SK-N-SH treated with all-trans-retinoic acid at 6 μM for 48 hours (cell line): ENCODE measurements at regions not wholly inside any gene's neighbourhood (a gene's known extent, or its start where the extent isn't known, plus 50 kb on each side); places are given as distances from the start of the nearest gene placed in this dataset.

Experiments
- ATAC-seq: fragments of 200-7000 bp; cut with Tn5 transposase; 3 replicates; pipeline ENCODE4 v1.9.1; 2020; ENCODE audit warnings: mild to moderate bottlenecking, moderate library complexity
- ARNTL ChIP-seq: fragments of 450-650 bp; formaldehyde crosslinking; IDR thresholded peaks from 2 replicates; pipeline ENCODE4 v1.5.0; 2020; ENCODE audit warnings: low read depth, mild to moderate bottlenecking, moderate library complexity, borderline replicate concordance
- BACH2 ChIP-seq: fragments of 250-450 bp; sonication (Bioruptor Pico); IDR thresholded peaks from 2 replicates; pipeline ENCODE4 v1.9.0; 2021; ENCODE audit warnings: mild to moderate bottlenecking, borderline replicate concordance
- CREB5 ChIP-seq: fragments of 250-450 bp; sonication (Bioruptor Pico); IDR thresholded peaks from 2 replicates; pipeline ENCODE4 v1.5.1; 2020; ENCODE audit warnings: low read depth, mild to moderate bottlenecking, moderate library complexity
- CSDC2 ChIP-seq: fragments of 250-450 bp; sonication (Bioruptor Pico); IDR thresholded peaks from 2 replicates; pipeline ENCODE4 v1.5.0; 2020; ENCODE audit warnings: mild to moderate bottlenecking, moderate library complexity
- CSRNP3 ChIP-seq: fragments of 250-450 bp; sonication (Bioruptor Pico); IDR thresholded peaks from 2 replicates; pipeline ENCODE4 v1.5.1; 2021; ENCODE audit warnings: mild to moderate bottlenecking, moderate library complexity
- ESRRG ChIP-seq: fragments of 250-450 bp; sonication (Bioruptor Pico); IDR thresholded peaks from 2 replicates; pipeline ENCODE4 v1.6.1; 2021; ENCODE audit warnings: mild to moderate bottlenecking
- GLIS3 ChIP-seq: fragments of 250-450 bp; sonication (Bioruptor Pico); IDR thresholded peaks from 2 replicates; pipeline ENCODE4 v1.5.0; 2020; ENCODE audit warnings: mild to moderate bottlenecking, moderate library complexity
- ISL1 ChIP-seq: fragments of 250-450 bp; sonication (Bioruptor Pico); IDR thresholded peaks from 2 replicates; pipeline ENCODE4 v2.1.2; 2022; ENCODE audit warnings: mild to moderate bottlenecking, moderate library complexity
- OSR1 ChIP-seq: fragments of 250-450 bp; sonication (Bioruptor Pico); IDR thresholded peaks from 2 replicates; pipeline ENCODE4 v1.8.0; 2022; ENCODE audit warnings: moderate library complexity, mild to moderate bottlenecking, inconsistent platforms
- PATZ1 ChIP-seq: fragments of 250-450 bp; sonication (Bioruptor Pico); IDR thresholded peaks from 2 replicates; pipeline ENCODE4 v1.8.0; 2020; ENCODE audit warnings: mild to moderate bottlenecking, moderate library complexity, borderline replicate concordance
- POU6F1 ChIP-seq: fragments of 250-450 bp; sonication (Bioruptor Pico); IDR thresholded peaks from 2 replicates; pipeline ENCODE4 v1.8.0; 2021; ENCODE audit warnings: low read depth, mild to moderate bottlenecking, moderate library complexity, borderline replicate concordance
- PPARA ChIP-seq: fragments of 250-450 bp; sonication (Bioruptor Pico); IDR thresholded peaks from 2 replicates; pipeline ENCODE4 v1.5.0; 2020; ENCODE audit warnings: mild to moderate bottlenecking, borderline replicate concordance
- RARB ChIP-seq: fragments of 250-450 bp; sonication (Bioruptor Pico); IDR thresholded peaks from 2 replicates; pipeline ENCODE4 v1.8.0; 2021; ENCODE audit warnings: mild to moderate bottlenecking, moderate library complexity
- SNAI2 ChIP-seq: fragments of 250-450 bp; sonication (Bioruptor Pico); IDR thresholded peaks from 2 replicates; pipeline ENCODE4 v1.5.0; 2020; ENCODE audit warnings: mild to moderate bottlenecking, moderate library complexity
- TCF4 ChIP-seq: fragments of 250-450 bp; sonication (Bioruptor Pico); IDR thresholded peaks from 2 replicates; pipeline ENCODE4 v1.8.0; 2021; ENCODE audit warnings: mild to moderate bottlenecking, moderate library complexity, borderline replicate concordance
- TOX ChIP-seq: fragments of 250-450 bp; sonication (Bioruptor Pico); IDR thresholded peaks from 2 replicates; pipeline ENCODE4 v1.8.0; 2021; ENCODE audit warnings: mild to moderate bottlenecking, moderate library complexity, borderline replicate concordance
- ZC3H10 ChIP-seq: fragments of 250-450 bp; sonication (Bioruptor Pico); IDR thresholded peaks from 2 replicates; pipeline ENCODE4 v1.5.1; 2021; ENCODE audit warnings: mild to moderate bottlenecking, moderate library complexity
- ZFP3 ChIP-seq: fragments of 250-450 bp; sonication (Bioruptor Pico); IDR thresholded peaks from 2 replicates; pipeline ENCODE4 v1.5.0; 2020; ENCODE audit warnings: mild to moderate bottlenecking, moderate library complexity
- ZFP30 ChIP-seq: fragments of 450-650 bp; formaldehyde crosslinking; IDR thresholded peaks from 2 replicates; pipeline ENCODE4 v1.5.0; 2022; ENCODE audit warnings: mild to moderate bottlenecking, moderate library complexity
- ZNF565 ChIP-seq: fragments of 450-650 bp; formaldehyde crosslinking; conservative IDR thresholded peaks from 2 replicates; pipeline ENCODE4 v1.5.0; 2020; ENCODE audit warnings: low read depth, mild to moderate bottlenecking, moderate library complexity
- ZNF70 ChIP-seq: fragments of 450-650 bp; formaldehyde crosslinking; IDR thresholded peaks from 2 replicates; pipeline ENCODE4 v1.5.0; 2020; ENCODE audit warnings: mild to moderate bottlenecking, moderate library complexity
- ZNF8 ChIP-seq: fragments of 450-650 bp; formaldehyde crosslinking; IDR thresholded peaks from 2 replicates; pipeline ENCODE4 v1.5.0; 2020; ENCODE audit warnings: mild to moderate bottlenecking, moderate library complexity

- TF ChIP-seq TOX (CRISPR knock-in tag) (no peak), ISL1 (CRISPR knock-in tag) (no peak), CSRNP3 (CRISPR knock-in tag) (no peak), ZNF8 (CRISPR knock-in tag) (no peak), CREB5 (CRISPR knock-in tag) (no peak), ZNF565 (CRISPR knock-in tag) (no peak), ZFP30 (CRISPR knock-in tag) (no peak), POU6F1 (CRISPR knock-in tag) (no peak), ARNTL (CRISPR knock-in tag) (no peak), RARB (CRISPR knock-in tag) (no peak), ZNF70 (no peak), GLIS3 (CRISPR knock-in tag) (no peak)
- ATAC-seq: no peak
Measured at GRCh38 chr1:14452551-14452950, 145.9 kb upstream of the KAZN start.

GRCh38 chr1:14460173-14460572 is 138.3 kb upstream of the KAZN start:
- ATAC-seq: no peak
- TF ChIP-seq POU6F1 (CRISPR knock-in tag): no peak
- no peak for TF ChIP-seq GLIS3 (CRISPR knock-in tag)
- TF ChIP-seq ZNF565 (CRISPR knock-in tag): no peak
- TF ChIP-seq PPARA: no peak
- no peak for TF ChIP-seq CREB5 (CRISPR knock-in tag)
- TF ChIP-seq ARNTL (CRISPR knock-in tag): no peak
- no peak for TF ChIP-seq ZC3H10 (CRISPR knock-in tag)
- TF ChIP-seq OSR1 (CRISPR knock-in tag): no peak
- TF ChIP-seq TCF4: no peak
- no peak for TF ChIP-seq PATZ1
- TF ChIP-seq ESRRG (CRISPR knock-in tag): no peak
- TF ChIP-seq CSDC2 (CRISPR knock-in tag): no peak
- TF ChIP-seq ZNF70: no peak
- no peak for TF ChIP-seq BACH2 (CRISPR knock-in tag)
- no peak for TF ChIP-seq ZFP3 (CRISPR knock-in tag)
- TF ChIP-seq SNAI2 (CRISPR knock-in tag): no peak

GRCh38 chr1:14462851-14463250 is 135.6 kb upstream of the KAZN start:
- no peak for TF ChIP-seq SNAI2 (CRISPR knock-in tag)
- TF ChIP-seq ZNF565 (CRISPR knock-in tag): no peak
- no peak for TF ChIP-seq BACH2 (CRISPR knock-in tag)
- ATAC-seq: no peak
